Fibroblast of villous mesenchyme (primary cell): ENCODE measurements at regions not wholly inside any gene's neighbourhood (a gene's known extent, or its start where the extent isn't known, plus 50 kb on each side); places are given as distances from the start of the nearest gene placed in this dataset.

Source experiments
- DNase-seq: peaks from one replicate; pipeline ENCODE4 v3.0.0-alpha.2; 2010; ENCODE audit warnings: low read depth
- H3K4me3 ChIP-seq: 2 replicates; pipeline ENCODE4 v1.5.1; 2011; ENCODE audit warnings: low read depth, mild to moderate bottlenecking, low read length
- TF ChIP-seq, protein P1 (sequence below): IDR thresholded peaks from 2 replicates; pipeline ENCODE4 v1.5.1; 2012; ENCODE audit warnings: low read depth, mild to moderate bottlenecking, low read length; ENCODE audit not compliant: insufficient read depth

DNA sequence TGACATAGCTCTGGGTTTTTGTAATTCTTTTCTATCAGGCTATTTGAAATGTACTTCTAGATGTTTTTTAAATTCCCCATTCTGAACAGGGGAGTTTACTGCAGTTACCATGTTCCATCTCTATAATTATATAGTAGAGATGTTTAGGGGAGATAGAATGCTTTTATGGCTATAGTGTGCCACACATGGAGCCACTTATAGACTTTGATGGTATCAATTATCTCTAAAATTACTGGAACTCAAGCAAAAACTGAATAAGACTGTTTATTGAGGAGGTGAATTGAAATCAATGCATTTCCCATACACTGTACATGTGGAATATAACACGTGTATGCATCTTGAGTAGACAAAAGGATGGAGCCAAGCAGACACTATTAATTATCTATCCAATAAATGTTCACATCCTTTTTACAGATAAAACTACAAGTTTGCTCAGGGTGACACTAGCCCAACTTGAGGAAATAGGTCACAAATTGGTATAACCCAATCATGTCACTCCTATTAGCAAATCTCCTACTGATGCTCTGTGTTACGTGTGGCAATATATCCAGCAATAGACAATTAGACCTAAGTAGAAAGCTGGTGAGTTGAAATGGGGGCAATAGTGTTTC is 1882.6 kb downstream of the PCDH9 start:
- DNase-seq: no peak
- TF ChIP-seq, protein P1, sequence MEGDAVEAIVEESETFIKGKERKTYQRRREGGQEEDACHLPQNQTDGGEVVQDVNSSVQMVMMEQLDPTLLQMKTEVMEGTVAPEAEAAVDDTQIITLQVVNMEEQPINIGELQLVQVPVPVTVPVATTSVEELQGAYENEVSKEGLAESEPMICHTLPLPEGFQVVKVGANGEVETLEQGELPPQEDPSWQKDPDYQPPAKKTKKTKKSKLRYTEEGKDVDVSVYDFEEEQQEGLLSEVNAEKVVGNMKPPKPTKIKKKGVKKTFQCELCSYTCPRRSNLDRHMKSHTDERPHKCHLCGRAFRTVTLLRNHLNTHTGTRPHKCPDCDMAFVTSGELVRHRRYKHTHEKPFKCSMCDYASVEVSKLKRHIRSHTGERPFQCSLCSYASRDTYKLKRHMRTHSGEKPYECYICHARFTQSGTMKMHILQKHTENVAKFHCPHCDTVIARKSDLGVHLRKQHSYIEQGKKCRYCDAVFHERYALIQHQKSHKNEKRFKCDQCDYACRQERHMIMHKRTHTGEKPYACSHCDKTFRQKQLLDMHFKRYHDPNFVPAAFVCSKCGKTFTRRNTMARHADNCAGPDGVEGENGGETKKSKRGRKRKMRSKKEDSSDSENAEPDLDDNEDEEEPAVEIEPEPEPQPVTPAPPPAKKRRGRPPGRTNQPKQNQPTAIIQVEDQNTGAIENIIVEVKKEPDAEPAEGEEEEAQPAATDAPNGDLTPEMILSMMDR: no peak
- H3K4me3 ChIP-seq: no peak overlapping the region

DNA sequence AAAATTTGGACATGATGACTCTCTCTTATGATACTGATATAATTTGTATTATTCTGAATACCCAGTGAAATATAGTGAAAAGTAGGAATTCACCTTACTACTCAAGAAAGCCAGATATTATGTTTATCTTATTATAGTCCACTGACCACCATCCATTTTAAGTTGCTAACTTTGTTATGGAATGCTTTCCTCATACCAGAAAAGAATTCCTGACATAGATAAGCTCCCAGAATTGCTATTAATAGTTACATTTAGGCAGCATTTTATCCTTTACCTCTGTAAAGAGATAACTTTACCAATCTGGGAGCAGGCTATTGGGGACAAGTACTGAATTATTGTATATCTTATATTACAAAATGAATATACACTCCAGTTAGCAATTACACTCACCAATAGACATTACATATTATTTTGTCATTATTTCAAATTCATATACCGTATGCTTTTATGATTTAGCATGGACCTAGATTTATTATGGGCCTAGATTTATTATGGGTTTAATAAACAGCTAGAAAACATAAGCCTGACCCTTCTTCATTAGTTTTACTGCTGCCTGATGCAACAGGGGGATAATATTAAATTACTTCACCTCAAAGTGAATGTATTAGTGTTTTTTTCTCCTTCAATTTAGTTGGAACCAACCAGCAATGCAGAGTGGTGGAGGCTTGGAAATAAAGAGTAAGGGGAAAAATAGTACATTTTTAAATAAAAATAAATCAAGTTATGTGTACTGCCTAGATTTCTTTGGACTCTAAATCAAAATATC is 1886.1 kb downstream of the PCDH9 start:
- TF ChIP-seq, protein P1: no peak
- no peak for DNase-seq
- H3K4me3 ChIP-seq: no peak overlapping the region

DNA sequence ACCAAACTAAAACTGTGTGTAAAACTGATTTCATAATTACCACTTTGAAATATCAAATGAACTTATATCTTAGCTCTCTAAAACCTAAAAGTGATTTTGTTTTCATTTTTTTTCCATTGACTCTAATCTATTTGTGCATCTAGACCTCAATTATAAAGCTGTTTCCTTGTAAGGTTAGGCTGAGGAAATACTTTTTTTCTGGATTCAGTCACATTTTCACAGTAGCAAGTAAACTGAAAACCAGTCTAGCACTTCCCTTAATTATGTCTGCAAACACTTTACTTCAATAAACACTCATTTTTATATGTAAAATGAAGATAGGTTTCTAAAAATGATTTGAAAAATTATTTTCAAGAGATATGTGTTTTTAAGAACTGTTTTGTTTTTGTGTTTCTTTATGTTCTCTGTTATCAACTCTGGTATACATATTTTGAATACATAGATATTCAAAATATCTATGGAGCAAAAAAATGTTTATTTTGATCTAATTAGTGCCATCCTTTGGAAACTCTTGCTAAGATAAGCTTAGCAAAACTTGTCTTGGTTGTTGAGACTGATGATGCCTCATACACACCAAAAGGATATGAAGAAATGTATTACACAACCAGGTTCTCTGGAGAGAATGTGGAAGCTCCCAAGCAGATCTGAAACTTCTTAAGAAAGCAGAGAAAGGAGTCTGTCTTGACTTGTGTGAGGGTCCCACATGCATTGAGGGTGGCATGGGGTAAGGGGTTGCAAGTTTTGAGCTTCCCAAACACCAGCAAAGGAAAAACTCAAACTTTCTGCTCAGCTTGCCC is 1887.4 kb downstream of the PCDH9 start:
- DNase-seq: no peak
- TF ChIP-seq, protein P1: no peak
- no peak overlapping the region for H3K4me3 ChIP-seq

DNA sequence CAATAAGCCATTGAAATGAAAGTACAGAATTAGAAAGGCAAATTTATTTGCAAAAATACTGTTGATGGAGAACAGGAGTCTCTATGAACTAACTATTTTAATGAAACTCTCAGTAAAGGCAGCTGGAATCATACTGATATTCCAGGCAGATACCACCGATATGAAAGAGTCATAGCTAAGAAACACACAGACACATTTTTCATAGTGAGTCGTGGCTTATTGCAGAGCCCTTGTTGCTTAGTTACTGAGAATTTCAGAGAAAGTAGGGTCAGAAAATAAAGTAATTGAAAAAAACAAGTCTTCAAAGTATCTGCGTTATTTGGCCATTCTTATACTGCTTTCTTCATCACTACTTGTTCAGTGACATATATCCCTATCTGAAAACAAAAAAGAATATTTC is 1890.9 kb downstream of the PCDH9 start:
- TF ChIP-seq, protein P1: no peak
- H3K4me3 ChIP-seq: no peak overlapping the region
- DNase-seq: no peak

DNA sequence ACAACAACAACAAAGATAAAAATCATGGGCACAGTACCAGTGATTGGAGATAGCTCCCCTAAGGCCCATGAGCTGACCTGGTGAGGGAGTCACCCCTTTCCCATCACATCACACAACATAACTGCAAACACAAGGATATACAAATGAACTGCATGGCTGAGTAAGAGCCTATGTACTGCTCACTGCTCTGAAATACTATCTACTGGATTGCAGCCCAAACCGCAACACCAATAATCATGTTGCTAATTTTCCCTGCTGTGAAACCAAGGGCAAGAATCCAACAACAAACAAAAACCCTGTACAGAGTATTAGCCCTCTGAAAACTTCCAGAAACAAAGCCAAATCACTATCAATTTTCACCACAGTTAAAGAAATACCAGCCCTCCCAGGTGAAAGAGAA is 1893.2 kb downstream of the PCDH9 start:
- TF ChIP-seq, protein P1: no peak
- peak; percentile 0 for DNase-seq
- H3K4me3 ChIP-seq: no peak overlapping the region

DNA sequence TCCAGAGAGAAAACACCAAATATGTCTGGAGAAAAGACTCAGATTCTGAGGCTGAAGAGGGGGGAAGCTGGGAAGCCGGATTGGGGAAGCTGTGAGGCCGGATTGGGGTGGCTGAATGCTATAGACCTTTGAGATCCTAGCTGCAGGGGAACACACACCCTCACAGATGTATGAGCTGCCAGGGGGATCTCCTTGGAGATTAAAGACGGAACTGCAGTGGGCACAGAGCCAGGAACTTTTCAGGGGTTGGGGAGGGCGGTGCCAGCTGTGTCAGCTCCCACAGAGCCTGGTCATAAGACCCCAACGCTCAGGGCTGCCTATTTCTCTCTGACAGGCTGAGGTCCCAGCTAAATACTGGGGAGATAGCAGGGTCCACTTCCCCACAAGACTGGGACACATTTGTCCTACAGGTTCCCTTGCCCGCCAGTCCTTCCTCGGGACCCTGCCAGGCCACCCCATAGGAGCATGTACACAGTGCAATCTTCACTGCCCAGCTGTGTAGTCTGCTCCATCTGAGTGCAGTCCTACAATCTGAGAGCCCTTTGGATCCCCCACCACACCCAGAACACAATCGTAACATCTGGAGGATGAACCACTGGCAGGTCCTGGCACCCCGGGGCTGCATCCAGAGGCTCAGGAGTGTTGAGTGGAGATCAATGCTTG is 1893.9 kb downstream of the PCDH9 start:
- TF ChIP-seq, protein P1: no peak
- DNase-seq: no peak
- H3K4me3 ChIP-seq: no peak overlapping the region
